GM18868 (cell line): ENCODE measurements at regions not wholly inside any gene's neighbourhood (a gene's known extent, or its start where the extent isn't known, plus 50 kb on each side); places are given as distances from the start of the nearest gene placed in this dataset.
"Not testable (repeated sequence)": the region's sequence is repeated elsewhere in the genome, so short reads cannot be mapped to it uniquely, and the experiment has no call there.

Experiments used
- ATAC-seq: cut with Tn5 transposase; IDR thresholded peaks from one replicate; pipeline ENCODE4 v1.9.1; 2021; ENCODE audit warnings: mild to moderate bottlenecking, moderate library complexity; ENCODE audit not compliant: unreplicated experiment

DNA sequence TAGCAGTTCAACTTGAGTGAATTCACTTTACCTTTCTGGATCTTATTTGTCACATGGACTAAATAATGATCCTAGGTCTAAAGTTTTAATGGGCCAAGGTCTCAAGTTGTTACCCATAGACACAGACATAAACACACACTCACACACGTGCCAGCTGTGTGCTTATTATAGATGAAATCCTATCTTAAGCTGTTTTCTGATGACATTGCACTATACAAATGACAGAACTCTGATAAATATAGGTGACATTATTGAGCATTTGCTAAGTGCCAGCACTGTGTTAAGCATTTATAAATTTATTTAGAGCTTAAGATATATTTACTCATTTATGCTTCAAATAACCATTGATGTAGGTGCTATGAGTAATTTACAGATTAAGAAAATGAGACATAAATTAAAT lies 474.4 kb upstream of the NR5A2 start:
- no peak for ATAC-seq

- ATAC-seq: no peak
These were observed 466.2 kb upstream of the NR5A2 start for GRCh38 chr1:199561334-199561733.

DNA sequence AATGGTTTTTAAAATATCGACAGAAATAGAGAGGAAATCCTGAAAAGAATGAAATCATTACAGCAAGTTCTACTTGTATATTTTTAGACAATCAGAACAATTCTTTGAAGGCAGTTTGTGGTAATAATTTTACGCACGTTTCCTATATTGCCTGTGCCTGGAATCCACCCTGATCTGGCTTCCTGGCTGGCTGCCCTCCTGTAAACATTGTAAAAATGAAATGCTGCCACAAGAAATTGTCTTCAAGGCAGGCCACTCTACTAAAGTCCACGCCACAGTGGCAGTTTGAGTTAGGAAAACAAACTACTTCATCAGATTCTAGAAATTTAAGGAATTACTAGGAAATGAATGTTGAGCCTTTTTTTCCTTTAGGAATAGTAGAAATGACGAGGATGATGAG lies 454.5 kb upstream of the NR5A2 start:
- no peak for ATAC-seq

GRCh38 chr1:199574950-199575349 lies 452.6 kb upstream of the NR5A2 start:
- no peak for ATAC-seq

DNA sequence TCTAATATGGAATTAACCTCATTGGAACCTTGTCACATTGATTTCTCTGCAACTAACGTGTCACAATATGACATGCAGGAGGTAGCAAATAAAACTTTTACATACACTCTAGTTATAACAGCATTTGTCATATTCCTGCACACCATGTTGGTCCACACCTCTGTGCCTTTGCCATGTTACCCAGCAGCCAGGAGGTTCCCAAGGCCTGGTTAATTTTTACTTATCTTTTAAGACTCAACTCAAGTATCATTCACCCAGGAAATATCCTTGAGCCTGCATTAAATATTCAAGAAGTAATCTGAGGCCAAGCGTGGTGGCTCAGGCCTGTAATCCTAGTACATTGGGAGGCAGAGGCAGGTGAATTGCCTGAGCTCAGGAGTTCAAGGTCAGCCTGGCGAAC lies 447.2 kb upstream of the NR5A2 start:
- ATAC-seq: no peak

DNA sequence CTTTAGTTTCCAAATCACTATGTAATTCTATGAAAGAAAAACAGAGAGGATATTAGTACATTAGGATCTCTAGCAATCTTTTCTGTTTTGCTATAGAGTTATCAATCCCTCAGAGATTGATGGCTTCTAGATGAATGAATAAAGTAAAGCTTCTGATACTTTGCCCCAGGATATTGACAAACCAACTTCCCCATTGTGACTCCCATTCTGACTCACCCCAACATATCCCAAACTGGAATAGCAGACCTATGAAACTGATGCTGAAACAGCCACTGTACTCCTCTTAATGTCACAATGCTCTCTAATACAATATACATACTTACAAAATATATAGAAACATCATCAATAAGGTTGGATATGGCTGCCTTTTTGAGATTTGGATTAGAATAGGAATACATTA lies 442.1 kb upstream of the NR5A2 start:
- no peak for ATAC-seq

DNA sequence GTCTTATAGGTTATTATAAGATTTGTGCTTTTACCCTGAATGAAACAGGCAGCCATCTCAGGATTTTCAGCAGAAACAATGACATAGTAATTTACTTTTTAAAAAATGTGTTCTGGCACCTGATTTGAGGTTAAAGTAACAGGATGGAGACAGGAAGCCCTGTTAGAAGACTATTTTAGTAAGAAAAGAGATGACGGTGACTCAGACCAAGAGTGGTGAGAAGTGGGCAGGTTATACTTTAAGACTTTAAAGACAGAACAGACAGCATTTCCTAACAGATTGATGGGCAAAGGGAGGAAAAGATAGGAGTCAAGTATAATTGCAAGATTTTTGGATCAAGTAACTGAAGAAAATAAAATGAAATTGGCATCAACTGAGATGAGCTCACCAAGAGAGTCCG lies 436.8 kb upstream of the NR5A2 start:
- ATAC-seq: peak; percentile 73

DNA sequence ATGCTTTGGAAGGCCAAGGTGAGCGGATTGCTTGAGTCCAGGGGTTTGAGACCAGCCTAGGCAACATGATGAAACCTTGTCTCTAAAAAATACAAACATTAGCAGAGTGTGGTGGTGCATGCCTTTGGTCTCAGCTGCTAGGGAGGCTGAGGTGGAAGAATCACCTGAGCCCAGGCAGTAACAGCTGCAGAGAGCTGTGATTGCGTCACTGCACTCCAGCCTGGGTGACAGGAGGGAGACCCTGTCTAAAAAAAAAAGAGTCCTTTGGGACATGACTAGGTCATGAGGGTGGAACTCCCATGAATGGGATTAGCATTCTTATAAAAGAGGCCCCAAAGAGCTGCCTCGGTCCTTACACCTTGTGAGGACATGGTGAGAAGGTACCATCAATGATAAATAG lies 436.0 kb upstream of the NR5A2 start:
- ATAC-seq: no peak

- no peak for ATAC-seq
These were observed 434.0 kb upstream of the NR5A2 start for GRCh38 chr1:199593475-199593874.

DNA sequence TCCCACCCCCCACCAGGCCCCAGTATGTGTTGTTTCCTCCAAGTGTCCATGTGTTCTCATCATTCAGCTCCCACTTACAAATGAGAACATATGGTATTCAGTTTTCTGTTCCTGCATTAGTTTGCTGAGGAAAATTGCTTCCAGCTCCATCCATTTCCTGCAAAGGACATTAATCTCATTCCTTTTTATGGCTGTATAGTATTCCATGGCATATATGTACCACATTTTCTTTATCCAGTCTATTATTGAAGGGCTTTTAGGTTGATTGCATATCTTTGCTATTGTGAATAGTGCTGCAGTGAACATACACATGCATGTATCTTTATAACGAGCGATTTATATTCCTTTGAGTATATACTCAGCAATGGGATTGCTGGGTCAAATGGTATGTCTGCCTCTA lies 431.1 kb upstream of the NR5A2 start:
- not testable (repeated sequence) for ATAC-seq

DNA sequence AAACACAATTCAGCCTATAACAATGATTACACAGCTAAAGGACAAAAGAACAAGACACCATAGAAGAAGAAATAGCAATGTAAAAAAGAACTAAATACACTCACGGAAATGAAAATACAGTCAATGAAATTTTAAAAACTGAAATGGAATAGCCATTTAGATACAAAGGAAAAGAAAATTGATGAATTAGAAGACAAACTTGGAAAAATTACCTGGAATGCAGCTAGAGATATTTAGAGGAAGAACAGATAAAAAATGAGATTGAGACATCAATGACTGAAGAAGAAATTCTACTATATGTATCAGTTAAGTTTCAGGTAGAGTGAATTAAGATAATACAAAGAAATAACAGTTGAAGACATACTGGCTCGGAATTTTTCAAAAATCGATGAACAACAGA lies 430.4 kb upstream of the NR5A2 start:
- no peak for ATAC-seq

DNA sequence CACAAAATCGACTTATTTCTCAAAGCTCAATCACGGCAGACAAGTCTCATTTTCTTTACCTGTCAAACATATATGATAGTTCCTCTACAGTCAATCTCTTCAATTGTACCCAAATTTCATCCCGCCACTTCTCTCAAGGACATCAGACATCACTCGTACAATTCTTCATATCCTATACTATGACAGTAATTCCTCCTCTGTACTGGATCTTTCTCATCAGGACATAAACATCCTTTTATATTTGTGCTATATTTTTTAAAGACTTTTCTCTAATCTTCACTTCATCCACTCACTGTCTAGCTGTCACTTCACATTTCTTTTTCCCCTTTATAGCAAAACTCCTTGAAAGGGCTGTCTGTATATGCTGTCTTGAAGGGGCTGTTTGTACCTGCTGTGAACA lies 419.1 kb upstream of the NR5A2 start:
- ATAC-seq: no peak

DNA sequence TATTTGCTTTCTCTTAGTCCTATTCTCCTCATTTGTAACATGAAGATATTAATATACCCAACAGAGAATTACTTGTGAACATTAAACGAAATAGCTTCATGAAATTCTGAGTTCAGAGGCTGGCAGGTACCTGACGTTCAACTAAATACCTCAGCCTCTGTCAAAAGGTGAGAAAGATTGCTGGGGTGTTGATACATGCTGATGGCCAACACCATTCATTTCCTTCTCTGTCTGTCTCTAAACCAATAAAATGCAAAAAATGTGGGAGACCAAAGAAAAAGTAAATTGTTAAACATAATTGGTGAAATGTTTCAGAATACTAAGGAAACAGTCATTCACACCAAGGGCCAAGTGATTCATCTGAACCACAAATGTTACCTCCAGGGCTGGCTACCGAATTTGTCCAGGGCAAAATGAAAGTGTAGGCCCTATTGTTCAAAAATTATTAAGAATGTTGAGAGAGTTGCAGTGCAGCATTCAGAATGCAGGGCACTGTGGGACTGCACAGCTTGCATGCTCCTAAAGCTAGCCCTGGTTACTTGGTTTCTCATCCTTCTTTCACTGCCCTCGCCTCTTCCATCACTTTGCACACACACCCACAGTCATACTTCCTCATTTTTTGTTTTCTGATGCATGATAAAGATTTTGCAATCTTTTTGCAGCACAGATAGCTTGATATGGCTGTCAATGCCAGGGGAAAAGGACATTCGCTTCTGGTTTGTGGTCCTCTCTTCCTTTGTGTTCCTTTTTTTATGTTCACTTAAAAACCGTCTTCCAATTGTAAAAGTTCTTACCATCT lies 414.3 kb upstream of the NR5A2 start:
- ATAC-seq: peak; percentile 51

DNA sequence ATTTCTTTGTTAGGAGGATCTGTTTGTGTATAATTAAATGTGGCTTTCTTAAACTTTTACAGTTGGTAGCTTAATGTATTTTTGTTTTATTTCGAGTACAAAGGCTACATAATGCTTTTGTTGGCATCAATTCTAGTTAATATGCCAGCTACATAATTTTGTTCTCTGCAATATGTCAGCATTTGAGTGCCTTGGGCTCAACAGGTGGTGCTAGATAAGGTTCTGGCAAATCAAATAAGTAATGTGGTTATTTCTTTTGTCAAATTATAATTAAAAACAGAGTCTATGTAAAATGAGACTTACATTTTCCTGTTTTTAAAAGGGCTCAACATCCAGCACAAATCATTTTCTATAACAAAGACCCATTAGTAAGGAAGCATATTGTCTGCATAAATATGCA lies 410.6 kb upstream of the NR5A2 start:
- no peak for ATAC-seq

GRCh38 chr1:199619223-199619622 lies 408.3 kb upstream of the NR5A2 start:
- ATAC-seq: no peak

DNA sequence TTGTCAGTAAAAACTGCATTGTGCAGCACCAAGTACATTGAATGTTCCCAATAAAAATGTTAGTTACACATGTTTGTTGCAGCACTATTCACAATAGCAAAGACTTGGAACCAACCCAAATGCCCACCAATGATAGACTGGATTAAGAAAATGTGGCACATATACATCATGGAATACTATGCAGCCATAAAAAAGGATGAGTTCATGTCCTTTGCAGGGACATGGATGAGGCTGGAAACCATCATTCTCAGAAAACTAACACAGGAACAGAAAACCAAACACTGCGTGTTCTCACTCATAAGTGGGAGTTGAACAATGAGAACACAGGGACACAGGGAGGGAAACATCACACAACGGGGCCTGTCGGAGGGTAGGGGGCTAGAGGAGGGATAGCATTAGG lies 401.3 kb upstream of the NR5A2 start:
- not testable (repeated sequence) for ATAC-seq

GRCh38 chr1:199629624-199630023 lies 397.9 kb upstream of the NR5A2 start:
- no peak for ATAC-seq

DNA sequence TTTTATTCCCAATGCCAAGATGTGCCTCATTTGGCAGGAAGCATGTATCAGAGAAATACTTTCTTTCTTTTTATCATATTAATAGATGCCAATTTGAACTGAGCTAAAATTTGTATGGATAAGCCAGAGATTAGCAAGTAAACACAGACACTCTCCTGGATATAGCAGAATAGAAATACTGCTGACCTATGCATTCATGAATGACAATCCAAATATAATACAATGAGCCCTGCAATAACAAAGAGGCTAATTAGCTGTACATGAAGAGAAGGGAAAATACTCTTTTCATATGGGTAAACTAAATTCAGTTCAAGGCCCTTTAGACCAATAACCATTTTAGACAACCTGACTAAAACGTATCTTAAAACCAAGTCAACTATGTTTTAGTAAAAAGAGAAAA lies 388.1 kb upstream of the NR5A2 start:
- no peak for ATAC-seq

DNA sequence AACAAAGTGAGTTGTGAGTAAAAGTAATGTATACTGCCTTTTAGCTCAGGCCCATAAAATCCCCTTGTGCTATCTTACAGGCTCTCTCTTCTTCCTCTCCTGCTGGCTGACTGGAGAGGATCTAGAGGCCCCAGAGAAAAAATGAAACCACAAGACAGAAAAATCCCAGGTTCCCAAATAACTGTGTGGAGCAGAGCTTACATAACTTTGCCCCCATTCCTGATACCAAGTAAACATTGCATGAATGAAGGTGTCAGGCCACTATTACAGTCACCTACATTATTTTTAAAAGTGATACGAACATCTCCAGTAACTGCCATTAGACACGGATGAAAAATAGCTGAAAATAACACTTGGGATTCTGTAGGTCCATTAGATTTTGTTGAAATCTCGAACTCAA lies 386.0 kb upstream of the NR5A2 start:
- ATAC-seq: no peak

DNA sequence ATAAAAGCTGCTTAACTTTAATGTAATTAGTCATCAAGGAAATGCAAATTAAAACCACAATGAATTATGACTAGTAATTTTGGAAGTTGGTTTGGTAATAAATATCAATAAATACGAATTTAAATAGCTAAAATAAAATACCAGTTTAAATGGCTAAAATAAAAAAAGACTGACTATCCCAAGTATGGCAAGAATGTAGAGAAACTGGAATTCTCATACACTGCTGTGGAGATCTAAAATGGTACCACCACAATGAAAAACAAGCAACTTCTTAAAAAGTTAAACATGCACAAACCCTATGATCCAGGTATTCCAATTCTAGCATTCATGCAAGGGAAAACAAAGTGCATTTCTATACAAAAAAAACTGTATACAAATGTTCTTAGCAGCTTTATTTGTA lies 382.6 kb upstream of the NR5A2 start:
- no peak for ATAC-seq

DNA sequence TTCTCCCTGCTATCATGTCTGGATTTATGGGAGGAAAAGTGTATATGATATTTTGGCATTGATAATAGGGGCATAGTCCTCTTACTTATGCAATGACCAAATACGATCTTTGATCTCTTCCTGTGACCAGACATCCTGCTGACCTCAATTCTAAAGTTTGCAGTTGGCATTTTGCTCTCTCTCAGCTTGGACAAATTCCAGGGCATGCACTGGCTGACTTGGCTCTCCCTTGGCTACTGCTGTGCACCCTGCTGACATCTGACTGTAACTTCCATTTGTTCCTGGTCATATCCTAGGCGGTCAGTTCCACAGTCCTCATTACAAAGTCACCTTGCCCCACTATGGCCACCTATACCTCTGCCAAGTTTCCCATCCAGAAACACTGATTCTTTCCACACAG lies 380.7 kb upstream of the NR5A2 start:
- ATAC-seq: no peak

- no peak for ATAC-seq
These were observed 370.1 kb upstream of the NR5A2 start for GRCh38 chr1:199657449-199657848.

- no peak for ATAC-seq
These were observed 367.4 kb upstream of the NR5A2 start for GRCh38 chr1:199660071-199660470.
